Superior temporal gyrus (tissue), 1 donor: ENCODE measurements at regions not wholly inside any gene's neighbourhood (a gene's known extent, or its start where the extent isn't known, plus 50 kb on each side); places are given as distances from the start of the nearest gene placed in this dataset.
"Not testable (repeated sequence)": the region's sequence is repeated elsewhere in the genome, so short reads cannot be mapped to it uniquely, and the experiment has no call there.

Experiments used
- DNase-seq: peaks from one replicate; pipeline ENCODE4 v3.0.0-alpha.2; 2016; ENCODE audit errors: extremely low spot score

DNA sequence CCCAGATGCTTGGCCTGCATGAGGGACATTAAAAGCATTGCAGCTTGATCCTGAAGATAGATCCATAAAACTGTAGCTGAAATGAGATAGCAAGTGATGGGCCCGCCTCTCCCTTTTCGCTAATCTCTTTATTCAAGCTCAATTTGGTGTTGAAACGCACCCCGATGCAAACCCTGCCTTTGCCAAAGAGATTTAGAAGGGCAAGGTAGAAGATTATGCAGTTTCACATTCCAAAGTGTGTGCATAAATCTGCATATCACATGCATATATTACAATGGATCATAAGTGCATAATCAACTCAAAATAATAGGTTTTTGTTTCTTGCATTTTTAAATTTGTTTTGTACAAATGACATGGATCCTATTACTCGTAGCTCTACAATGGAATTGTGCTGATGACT, 80.1 kb upstream of the SHANK2 start:
- DNase-seq, result no peak

DNA sequence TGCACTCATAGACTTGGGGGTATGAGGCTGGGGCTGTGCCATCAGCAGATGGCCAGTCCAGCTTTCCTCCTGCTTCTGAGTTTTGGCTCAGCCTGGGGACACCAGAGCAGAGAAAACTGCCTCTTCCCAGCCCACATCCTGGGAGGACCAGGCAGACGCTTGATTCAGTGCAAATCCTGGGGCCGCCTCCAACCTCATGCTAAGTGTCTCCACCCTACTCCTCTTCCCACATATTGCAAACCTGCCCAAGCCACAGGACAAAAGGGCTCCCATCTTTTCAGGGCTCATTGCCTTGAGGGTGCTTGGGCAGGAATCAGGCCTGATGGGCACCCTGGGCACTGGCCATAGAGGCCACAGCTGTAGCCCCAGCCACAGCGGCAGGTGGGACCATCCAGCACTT, 79.7 kb upstream of the SHANK2 start:
- DNase-seq, result no peak

DNA sequence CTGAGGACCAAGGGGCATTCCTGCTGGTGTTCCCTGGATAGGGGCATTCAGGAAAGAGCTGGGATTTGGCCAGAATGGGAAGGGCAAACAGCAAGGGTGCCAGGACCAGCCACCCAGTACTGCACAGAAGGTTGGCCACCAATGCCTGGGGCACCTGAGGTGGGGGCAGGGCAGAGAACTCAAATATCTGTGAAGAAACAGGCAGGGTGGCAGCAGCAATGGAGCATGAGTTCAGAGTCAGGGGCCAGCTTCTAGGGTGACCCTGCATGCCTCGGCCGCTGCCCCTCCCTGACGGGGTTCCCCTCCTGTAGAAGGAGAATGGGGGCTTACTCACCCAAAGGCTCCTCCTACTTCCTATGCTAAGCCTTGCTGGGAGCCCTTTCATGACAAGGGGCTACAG, 79.3 kb upstream of the SHANK2 start:
- no peak for DNase-seq

DNA sequence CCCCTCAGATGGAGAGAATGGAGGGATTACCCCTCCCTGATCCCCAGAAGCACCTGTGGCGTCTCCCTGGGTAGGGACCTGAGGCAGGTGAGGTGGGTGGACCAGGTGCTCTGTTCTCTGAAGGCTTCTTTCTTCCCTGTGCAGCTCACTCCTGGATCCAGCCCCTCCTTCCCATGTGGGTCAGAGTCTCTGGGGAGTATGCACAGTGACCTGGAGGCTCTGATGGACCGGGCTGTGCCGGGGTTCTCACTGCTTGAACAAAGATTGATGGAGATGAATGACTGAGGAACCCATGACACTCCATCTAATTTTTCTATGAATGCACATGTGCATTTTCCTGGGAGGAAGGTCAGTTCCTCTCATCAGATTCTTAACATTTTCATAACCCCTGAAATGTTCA, 78.6 kb upstream of the SHANK2 start:
- DNase-seq, result no peak

GRCh38 chr11:71330349-71330748, 78.0 kb upstream of the SHANK2 start:
- DNase-seq, result no peak

DNA sequence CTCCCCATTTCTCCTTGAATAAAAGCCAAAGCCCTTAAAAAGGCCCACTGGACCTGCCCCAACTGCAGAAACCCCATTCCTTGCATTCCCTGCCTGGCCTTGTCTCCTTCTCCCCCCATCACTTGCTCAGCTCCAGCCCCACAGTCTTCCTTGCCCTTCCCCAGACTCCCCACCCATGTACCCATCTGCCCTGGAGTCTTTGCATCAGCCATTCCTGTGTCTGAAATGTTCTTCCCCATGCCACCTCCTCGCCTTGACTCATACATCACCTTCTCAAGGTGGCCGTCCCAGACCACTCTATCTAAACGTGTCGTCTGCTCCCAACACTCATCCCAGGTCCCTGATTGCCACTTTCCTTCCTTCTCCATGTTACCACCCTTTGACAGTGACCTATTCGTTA, 77.4 kb upstream of the SHANK2 start:
- no peak for DNase-seq

DNA sequence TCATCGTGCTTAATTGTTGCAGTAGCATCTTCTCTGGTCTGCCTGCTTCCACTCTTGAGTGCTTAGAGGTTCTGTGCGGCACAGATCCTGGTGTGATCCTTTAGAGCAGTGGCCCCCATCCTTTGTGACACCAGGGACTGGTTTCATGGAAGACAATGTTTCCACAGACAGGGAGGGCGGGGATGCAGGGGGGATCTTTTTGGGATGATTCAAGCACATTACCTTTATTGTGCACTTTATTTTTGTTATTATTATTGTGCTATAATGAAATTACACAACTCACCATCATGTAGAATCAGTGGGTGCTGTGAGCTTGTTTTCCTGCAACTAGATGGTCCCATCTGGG, 76.8 kb upstream of the SHANK2 start:
- DNase-seq, result no peak

DNA sequence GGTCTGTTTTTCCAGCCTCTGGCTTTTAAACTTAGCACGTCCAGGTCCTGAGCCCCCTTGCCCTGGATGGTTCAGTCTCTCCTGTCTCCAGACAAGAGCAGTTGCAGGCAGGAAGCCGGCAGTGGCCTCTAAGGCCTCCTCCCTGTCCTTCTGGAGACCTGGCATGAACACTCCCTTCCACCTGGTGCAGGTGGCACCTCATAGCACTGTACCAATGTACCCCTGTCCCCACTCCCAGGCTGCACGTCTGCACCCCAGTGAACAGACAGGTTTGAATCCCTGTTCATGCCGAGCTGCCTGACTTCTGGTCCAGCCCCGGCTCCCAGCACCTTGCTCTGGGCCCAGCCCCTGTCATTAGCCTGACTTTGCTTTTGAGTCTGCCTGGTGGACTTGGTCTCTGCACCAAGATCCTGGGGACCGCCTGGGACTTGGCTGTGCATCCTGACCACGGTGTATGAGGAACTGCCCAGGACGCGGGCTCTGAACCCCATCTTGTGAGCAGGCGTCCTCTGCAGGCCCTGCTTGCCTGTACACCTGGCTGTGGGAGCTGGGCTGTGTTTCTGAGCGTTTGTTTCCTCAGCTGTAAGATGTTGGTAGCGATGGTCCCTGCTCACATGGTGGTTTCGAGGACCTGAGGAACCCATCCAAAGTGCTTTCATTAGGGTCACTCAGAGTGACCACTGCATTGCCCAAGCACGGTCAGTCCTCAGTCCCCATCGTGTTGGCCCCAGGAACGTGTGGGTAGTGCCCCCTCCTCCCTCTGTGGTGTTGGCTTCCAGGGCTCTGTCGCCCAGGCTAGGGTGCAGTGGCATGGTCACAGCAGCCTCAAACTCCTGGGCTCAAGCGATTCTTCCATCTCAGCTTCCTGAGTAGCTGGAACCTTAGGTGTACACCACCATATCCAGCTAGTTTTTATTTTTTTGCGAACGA, 75.0 kb upstream of the SHANK2 start:
- DNase-seq, result no peak

DNA sequence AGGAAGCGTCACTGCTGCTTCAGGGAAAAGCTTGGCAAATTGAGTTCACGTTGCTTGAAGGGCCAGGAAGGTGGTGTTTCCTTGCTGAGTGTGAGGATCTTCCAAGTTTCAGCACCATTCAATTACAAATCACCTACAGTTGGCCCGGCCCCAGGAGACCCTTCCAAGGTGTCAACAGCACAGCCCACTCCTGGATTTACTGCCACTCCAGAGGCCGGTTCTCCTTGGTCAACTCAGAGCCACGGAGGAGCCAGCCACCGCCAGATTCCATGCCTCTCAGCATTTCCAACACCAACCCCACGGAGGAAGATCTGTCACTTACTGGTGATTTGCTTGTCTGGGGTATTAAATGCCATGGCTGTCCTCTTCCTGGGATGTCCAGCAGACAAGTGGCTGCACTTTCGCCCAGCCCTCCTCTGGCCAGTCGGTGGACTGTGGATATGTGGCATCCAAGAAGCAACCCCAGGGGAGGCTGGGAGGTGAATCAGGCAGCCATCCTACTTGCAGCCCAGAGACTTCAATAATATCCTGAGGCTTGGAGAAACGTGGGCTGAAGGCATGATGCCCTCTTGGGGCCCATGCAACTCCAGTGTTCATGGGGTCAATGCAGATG, 74.1 kb upstream of the SHANK2 start:
- no peak for DNase-seq

- DNase-seq, result no peak
These were observed 73.3 kb upstream of the SHANK2 start for GRCh38 chr11:71325418-71326327.

GRCh38 chr11:71324788-71325417, 72.5 kb upstream of the SHANK2 start:
- DNase-seq, result no peak

DNA sequence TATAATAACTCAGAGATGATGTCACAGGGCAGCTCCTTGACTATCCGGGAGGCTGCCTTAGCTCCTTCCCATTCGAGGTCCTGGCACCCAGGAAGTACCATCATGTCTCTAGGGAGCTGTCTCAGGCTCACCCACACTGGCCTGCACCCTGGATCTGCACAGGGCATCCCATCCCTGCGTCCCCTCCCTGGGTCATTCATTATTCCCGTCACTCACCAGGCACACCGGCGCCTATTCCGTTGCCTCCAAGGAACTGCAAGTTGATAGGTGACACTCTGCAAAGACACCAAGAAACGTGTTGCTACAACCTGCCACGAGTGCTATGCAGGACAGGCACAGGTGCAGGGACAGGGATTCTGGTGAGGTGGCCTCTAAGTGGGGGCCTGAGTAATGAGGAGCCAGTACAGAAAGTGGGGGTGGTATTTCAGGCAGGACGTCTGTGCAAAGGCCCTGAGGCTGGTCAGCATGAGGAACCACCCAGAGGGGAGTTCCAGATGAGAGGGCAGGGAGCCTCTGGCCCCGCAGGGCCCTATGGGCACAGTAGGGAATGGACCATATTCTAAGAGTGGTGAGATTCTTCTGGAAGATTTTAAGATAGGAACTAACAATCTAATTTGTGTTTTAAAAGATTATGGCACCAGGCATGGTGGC, 71.6 kb upstream of the SHANK2 start:
- no peak for DNase-seq

DNA sequence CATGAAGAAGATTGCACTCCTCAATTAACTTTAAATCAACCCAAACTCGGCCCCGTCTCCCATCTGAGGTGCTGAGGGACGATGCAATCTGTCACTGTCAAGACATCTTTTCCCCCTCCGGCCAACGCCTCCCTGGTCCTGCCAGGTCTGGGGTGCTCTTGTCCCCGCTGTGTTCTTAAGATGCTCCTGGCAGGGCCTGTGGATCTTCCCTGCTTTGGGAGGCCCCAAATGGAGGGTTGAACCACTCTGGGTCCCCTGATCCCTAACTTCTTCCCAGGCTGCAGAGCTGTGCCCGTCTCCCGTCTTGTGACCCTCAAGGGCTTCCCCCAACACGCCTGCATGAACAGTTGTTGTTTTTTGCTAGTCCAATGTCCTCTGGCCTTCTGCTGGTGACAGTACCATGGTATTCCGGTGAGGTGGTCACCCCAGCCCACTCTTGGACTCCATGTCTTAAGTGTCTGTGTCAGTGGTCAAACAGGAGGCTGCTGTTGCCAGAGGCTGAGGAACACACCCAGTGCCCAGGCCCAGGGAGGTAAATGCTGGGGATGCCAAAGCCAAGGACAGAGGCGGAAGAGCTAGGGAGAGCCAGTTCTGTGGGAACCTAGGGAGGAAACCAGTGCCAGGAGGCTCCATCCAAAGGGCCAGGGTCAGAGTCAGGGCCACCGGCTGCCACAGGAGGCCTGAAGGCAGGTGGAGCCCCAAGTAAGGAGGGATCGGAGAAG, 70.6 kb upstream of the SHANK2 start:
- no peak for DNase-seq

GRCh38 chr11:71322192-71322735, 69.9 kb upstream of the SHANK2 start:
- DNase-seq, result no peak

GRCh38 chr11:71321433-71322191, 69.2 kb upstream of the SHANK2 start:
- no peak for DNase-seq

- DNase-seq, result no peak
These were observed 64.3 kb upstream of the SHANK2 start for GRCh38 chr11:71316701-71317100.

- DNase-seq, result not testable (repeated sequence)
These were observed 60.2 kb upstream of the SHANK2 start for GRCh38 chr11:71312616-71313015.

DNA sequence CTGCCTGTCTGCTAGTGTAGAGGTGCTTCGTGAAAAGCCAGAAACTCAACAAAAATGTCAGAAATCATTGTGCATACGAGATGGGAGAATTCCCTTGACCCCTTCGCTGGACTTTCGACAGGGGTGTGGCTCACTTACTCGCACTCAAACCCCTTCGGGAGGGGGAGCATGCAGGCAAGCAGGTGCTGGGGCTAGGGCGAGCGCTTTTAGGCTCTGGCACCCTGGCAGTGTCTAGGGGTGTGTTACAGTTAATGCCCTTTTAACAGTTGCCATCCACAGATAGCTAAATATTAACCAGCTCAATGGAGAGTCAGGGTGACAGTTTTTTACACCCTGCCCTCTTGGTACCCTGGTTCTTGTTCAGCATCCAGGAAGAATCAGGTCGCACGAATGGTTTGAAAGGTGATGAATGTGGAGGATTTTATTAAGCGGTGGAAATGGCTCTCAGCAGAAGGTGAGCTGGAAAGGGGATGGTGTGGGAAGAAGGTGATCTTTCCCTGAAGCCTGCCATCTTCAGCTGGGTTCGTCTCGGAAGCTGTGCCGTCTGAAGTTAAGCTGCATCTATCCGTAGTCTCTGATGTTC, 59.6 kb upstream of the SHANK2 start:
- no peak for DNase-seq

DNA sequence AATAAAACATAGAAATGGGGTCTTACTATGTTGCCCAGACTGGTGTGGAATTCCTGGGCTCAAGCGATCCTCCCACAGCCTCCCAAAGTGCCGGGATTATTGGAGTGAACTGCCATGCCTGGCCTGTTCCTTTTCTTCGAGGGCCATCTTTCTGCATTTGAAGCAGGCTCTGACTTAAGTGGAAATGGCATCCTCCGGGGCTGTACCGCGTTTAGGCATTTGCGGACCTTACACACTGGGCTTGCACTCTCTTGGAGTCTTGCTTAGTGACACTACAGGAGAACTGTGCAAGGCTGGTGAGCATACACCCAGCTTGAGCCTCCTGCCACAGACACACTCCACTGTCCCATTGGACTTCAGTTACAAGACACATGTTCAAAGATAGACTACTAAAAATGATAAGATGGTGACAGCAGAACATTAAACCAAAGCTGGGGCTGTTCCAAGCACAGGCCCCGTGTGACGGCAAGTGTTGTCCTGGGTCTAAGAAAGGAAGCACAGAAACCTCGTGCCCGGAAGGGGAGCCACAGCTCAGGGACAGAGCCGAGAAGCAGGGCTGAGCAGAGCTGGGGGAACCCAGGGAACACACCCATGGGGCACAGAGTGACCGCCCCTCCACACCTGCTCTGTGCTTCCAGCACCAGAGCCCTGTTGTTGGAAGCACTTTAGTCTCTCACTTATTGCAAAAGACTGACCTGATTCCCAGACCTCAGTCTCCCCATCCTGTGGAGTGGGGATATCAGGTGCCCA, 59.0 kb upstream of the SHANK2 start:
- no peak for DNase-seq
